Eye (tissue), 1 donor: ENCODE measurements at regions not wholly inside any gene's neighbourhood (a gene's known extent, or its start where the extent isn't known, plus 50 kb on each side); places are given as distances from the start of the nearest gene placed in this dataset.

ENCODE experiments used
- DNase-seq: peaks from one replicate; pipeline ENCODE4 v3.0.0-alpha.2; 2015

GRCh38 chr18:42649331-42650035, 466.0 kb downstream of the RIT2 start:
- no peak for DNase-seq

GRCh38 chr18:42654556-42654955, 460.9 kb downstream of the RIT2 start:
- no peak for DNase-seq

- no peak for DNase-seq
Measured at GRCh38 chr18:42657551-42657950, 457.9 kb downstream of the RIT2 start.

GRCh38 chr18:42658171-42658570, 457.3 kb downstream of the RIT2 start:
- DNase-seq = no peak

- DNase-seq = no peak
Measured at GRCh38 chr18:42659187-42659586, 456.3 kb downstream of the RIT2 start.

- no peak for DNase-seq
Measured at GRCh38 chr18:42670860-42671259, 444.6 kb downstream of the RIT2 start.

GRCh38 chr18:42675810-42676209, 439.7 kb downstream of the RIT2 start:
- DNase-seq = no peak

- DNase-seq = no peak
Measured at GRCh38 chr18:42683094-42683493, 432.4 kb downstream of the RIT2 start.

- peak; percentile 21 for DNase-seq
Measured at GRCh38 chr18:42689310-42689709, 426.2 kb downstream of the RIT2 start.
